ENCODE measurements at regions not wholly inside any gene's neighbourhood (a gene's known extent, or its start where the extent isn't known, plus 50 kb on each side); places are given as distances from the start of the nearest gene placed in this dataset.

GRCh38 chr1:81305997-81306452 lies 494.7 kb upstream of the ADGRL2 start (continued):
- TF ChIP-seq AKNA (CRISPR knock-in tag; IDR thresholded peaks at IDR 0.05; ENCODE audit: borderline replicate concordance) (no peak), ZNF24 (IDR thresholded peaks at IDR 0.05) (no peak)

GRCh38 chr1:81304187-81304586 lies 496.5 kb upstream of the ADGRL2 start:
- POLR2A ChIA-PET, result no interaction called here
- no peak overlapping the region for H3K4me2 ChIP-seq (ENCODE audit: low read depth, low read length)
- H3K27me3 ChIP-seq (ENCODE audit: control insufficient read depth in 1 of 2, insufficient read depth in 2 of 2, low read length in 2 of 2), result no peaks in the 10 kb centered on the region
- intact Hi-C loops (cut with micrococcal nuclease; ENCODE audit: unreplicated experiment), result no loop called here
- H3K36me3 ChIP-seq (replicated peaks in 1 of 2; ENCODE audit: control insufficient read depth in 1 of 2, insufficient read depth in 2 of 2, low read length in 2 of 2), result no peaks in the 10 kb centered on the region
- no peak overlapping the region for H3K27ac ChIP-seq (ENCODE audit: extremely low read length, insufficient read depth, low read length)
- ATAC-seq, result no peak
- in situ Hi-C loops (cut with HindIII; ENCODE audit: extremely low pct_ligation_motif_present, low pct_unique_long_range_greater_than_20kb), result no loop called here
- H3K4me1 ChIP-seq (ENCODE audit: insufficient read depth, low read length), result no peaks in the 10 kb centered on the region
- DNase-seq (ENCODE audit: low spot score), result no peak
- peaks cover 35% of the 10 kb centered on the region for H3K9me3 ChIP-seq (ENCODE audit: low read length)
- no peak for TF ChIP-seq ZFP82 (CRISPR knock-in tag; IDR thresholded peaks at IDR 0.05; ENCODE audit: borderline replicate concordance)
- TF ChIP-seq ZNF619 (CRISPR knock-in tag; IDR thresholded peaks at IDR 0.05), result no peak
- TF ChIP-seq ZNF431 (CRISPR knock-in tag; IDR thresholded peaks at IDR 0.05; ENCODE audit: borderline replicate concordance, low read depth), result no peak
- TF ChIP-seq ZNF546 (CRISPR knock-in tag; conservative IDR thresholded peaks at IDR 0.05), result no peak
- no peak for TF ChIP-seq THAP11 (CRISPR knock-in tag; IDR thresholded peaks at IDR 0.05)
- no peak for TF ChIP-seq TBL1XR1 (IDR thresholded peaks at IDR 0.05; ENCODE audit: borderline replicate concordance, low read length, partially characterized antibody)
- TF ChIP-seq JDP2 (CRISPR knock-in tag; IDR thresholded peaks at IDR 0.05; ENCODE audit: borderline replicate concordance), result no peak
- no peak for TF ChIP-seq ZNF326 (CRISPR knock-in tag; IDR thresholded peaks at IDR 0.05; ENCODE audit: borderline replicate concordance)
- no peak for TF ChIP-seq POGK (CRISPR knock-in tag; conservative IDR thresholded peaks at IDR 0.05)
- TF ChIP-seq REXO4 (CRISPR knock-in tag; IDR thresholded peaks at IDR 0.05; ENCODE audit: borderline replicate concordance), result no peak
- CTCF ChIA-PET (ENCODE audit: low intra/inter-chr PET ratio, low total read pairs), result no interaction called here
- no peaks in the 10 kb centered on the region for H3K79me2 ChIP-seq (ENCODE audit: insufficient read depth, low read length)
- H2AFZ ChIP-seq (ENCODE audit: low read length), result no peak overlapping the region
- no TSS peak for BruUV-seq (replicated peaks)
- FAIRE-seq, result no peak
- H4K20me1 ChIP-seq (ENCODE audit: insufficient read depth, low read length), result no peaks in the 10 kb centered on the region
- H3K9ac ChIP-seq (ENCODE audit: insufficient read depth, low read depth, low read length), result no peak overlapping the region
- H3K4me3 ChIP-seq (replicated peaks in 1 of 3; ENCODE audit: insufficient read depth in 1 of 3, low read depth in 2 of 3, low read length in 3 of 3), result no peak overlapping the region

Data from HepG2 (cell line).